Panc1 (cell line): ENCODE measurements at regions not wholly inside any gene's neighbourhood (a gene's known extent, or its start where the extent isn't known, plus 50 kb on each side); places are given as distances from the start of the nearest gene placed in this dataset.

Source experiments
- ATAC-seq: fragments of 200-7000 bp; cut with Tn5 transposase; 2 replicates; pipeline ENCODE4 v1.9.1; 2020; ENCODE audit warnings: mild to moderate bottlenecking, moderate library complexity
- BruUV-seq: library from RNA; stranded (reverse); fragments of 400-500 nt; replicated peaks from 2 replicates; lab custom pipeline; 2021; lab: Mats Ljungman, UMichigan
- CTCF ChIA-PET: fragments of 300-600 bp; sonication (Branson Sonifier 250); formaldehyde crosslinking; loops from one replicate; lab custom pipeline; 2022; ENCODE audit warnings: antibody characterized with exemption; lab: Charles Lee
- POLR2A ChIA-PET: fragments of 300-600 bp; sonication (Branson Sonifier 250); formaldehyde crosslinking; loops from one replicate; lab custom pipeline; 2022; ENCODE audit warnings: antibody characterized with exemption; lab: Charles Lee
- DNase-seq: peaks from one replicate; pipeline ENCODE4 v3.0.0-alpha.2; 2010; ENCODE audit warnings: low read depth, low spot score
- H3K27ac ChIP-seq: 2 replicates; pipeline ENCODE4 v1.5.1; 2011; ENCODE audit warnings: mild to moderate bottlenecking, low read length, inconsistent platforms
- H3K27me3 ChIP-seq: fragments of 200-500 bp; sonication (Bioruptor generic); 2 replicates; pipeline ENCODE4 v1.6.0; 2014; ENCODE audit warnings: low read length, inconsistent platforms; ENCODE audit not compliant: control insufficient read depth, insufficient read depth
- H3K36me3 ChIP-seq: fragments of 200-500 bp; sonication (Bioruptor generic); 2 replicates; pipeline ENCODE4 v1.5.1; 2014; ENCODE audit warnings: inconsistent platforms, mild to moderate bottlenecking, low read length, moderate library complexity; ENCODE audit not compliant: control insufficient read depth, insufficient read depth
- H3K4me1 ChIP-seq: 2 replicates; pipeline ENCODE4 v1.5.1; 2011; ENCODE audit warnings: inconsistent platforms, mild to moderate bottlenecking, low read length, moderate library complexity; ENCODE audit not compliant: control insufficient read depth, insufficient read depth
- H3K4me3 ChIP-seq, 2 experiments: 2 replicates each; pipeline ENCODE4 v1.5.1; 2011 to 2012; ENCODE audit warnings: low read depth in 2 of 2, low read length in 2 of 2, mild to moderate bottlenecking in 2 of 2, inconsistent platforms in 1 of 2, moderate library complexity in 1 of 2
- H3K9me3 ChIP-seq: fragments of 200-500 bp; sonication (Bioruptor generic); 2 replicates; pipeline ENCODE4 v1.5.1; 2014; ENCODE audit warnings: low read depth, mild to moderate bottlenecking, inconsistent platforms, low read length, moderate library complexity; ENCODE audit not compliant: control insufficient read depth, insufficient read depth
- CTCF ChIP-seq: fragments of 450-650 bp; IDR thresholded peaks from 2 replicates; pipeline ENCODE4 v1.5.1; 2017; ENCODE audit warnings: mild to moderate bottlenecking
- POLR2AphosphoS5 ChIP-seq: IDR thresholded peaks from 2 replicates; pipeline ENCODE4 v1.6.1; 2012; ENCODE audit warnings: mild to moderate bottlenecking, low read depth, low read length, moderate library complexity
- SIN3A ChIP-seq: IDR thresholded peaks from 2 replicates; pipeline ENCODE4 v1.6.1; 2012; ENCODE audit warnings: low read depth, mild to moderate bottlenecking, low read length, moderate library complexity, borderline replicate concordance; ENCODE audit not compliant: insufficient read depth
- TCF7L2 ChIP-seq: IDR thresholded peaks from 2 replicates; pipeline ENCODE4 v1.6.1; 2011; ENCODE audit warnings: mild to moderate bottlenecking, low read depth, low read length, inconsistent platforms
- in situ Hi-C: cut with HindIII; loops from 2 replicates; pipeline ENCODE4 v1.10.0; 2016; ENCODE audit warnings: low sequenced_read_pairs, low pct_unique_long_range_greater_than_20kb
- intact Hi-C: fragments of 100-400 bp; cut with micrococcal nuclease; formaldehyde crosslinking; loops from one replicate; pipeline ENCODE4 v1.10.0; 2022; ENCODE audit not compliant: unreplicated experiment
- TF ChIP-seq, protein P1 (sequence below), 2 experiments: IDR thresholded peaks; 2 replicates each; pipeline ENCODE4 v1.6.1; 2011 to 2012; ENCODE audit warnings: low read depth in 2 of 2, control low read depth in 1 of 2, low read length in 1 of 2, mild to moderate bottlenecking in 1 of 2, moderate library complexity in 1 of 2; ENCODE audit not compliant: insufficient read depth in 1 of 2

DNA sequence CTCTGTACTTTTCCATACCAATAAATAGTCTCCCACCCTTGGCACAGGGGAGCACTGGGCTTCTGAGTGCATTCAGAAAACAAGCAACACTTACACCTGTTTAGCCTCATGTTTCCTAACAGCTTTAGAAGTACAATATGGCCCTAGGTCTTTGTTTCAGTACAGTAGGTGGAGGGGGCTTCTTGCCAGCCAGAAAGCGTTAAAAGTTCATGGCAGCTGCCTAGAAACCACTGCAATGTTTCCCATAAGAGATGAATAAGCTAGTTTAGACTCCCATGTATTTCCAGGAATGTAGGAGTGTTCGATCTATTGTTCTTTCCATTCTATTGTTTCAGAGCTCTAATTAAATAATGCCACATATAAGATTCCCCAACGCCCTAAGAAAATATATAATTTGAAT is 444.8 kb downstream of the ARHGEF28 start:
- in situ Hi-C loops, result no loop called here
- ChIA-PET CTCF (no interaction called here), POLR2A (interaction anchor here (0.6 kb wide), 1 partner anchor 253 kb away, joined by 3 read pairs; no protein-coding TSS in a partner anchor)
- Histone ChIP-seq H3K36me3 (no peaks in the 10 kb centered on the region), H3K27me3 (no peaks in the 10 kb centered on the region), H3K27ac (no peak overlapping the region), H3K4me3 (no peak overlapping the region), H3K4me1 (peaks cover 13% of the 10 kb centered on the region), H3K9me3 (no peaks in the 10 kb centered on the region)
- DNase-seq, result no peak
- no peak for ATAC-seq
- intact Hi-C loops, result no loop called here
- TF ChIP-seq POLR2AphosphoS5 (no peak), CTCF (no peak), TCF7L2 (no peak), SIN3A (no peak)
- TF ChIP-seq, protein P1, sequence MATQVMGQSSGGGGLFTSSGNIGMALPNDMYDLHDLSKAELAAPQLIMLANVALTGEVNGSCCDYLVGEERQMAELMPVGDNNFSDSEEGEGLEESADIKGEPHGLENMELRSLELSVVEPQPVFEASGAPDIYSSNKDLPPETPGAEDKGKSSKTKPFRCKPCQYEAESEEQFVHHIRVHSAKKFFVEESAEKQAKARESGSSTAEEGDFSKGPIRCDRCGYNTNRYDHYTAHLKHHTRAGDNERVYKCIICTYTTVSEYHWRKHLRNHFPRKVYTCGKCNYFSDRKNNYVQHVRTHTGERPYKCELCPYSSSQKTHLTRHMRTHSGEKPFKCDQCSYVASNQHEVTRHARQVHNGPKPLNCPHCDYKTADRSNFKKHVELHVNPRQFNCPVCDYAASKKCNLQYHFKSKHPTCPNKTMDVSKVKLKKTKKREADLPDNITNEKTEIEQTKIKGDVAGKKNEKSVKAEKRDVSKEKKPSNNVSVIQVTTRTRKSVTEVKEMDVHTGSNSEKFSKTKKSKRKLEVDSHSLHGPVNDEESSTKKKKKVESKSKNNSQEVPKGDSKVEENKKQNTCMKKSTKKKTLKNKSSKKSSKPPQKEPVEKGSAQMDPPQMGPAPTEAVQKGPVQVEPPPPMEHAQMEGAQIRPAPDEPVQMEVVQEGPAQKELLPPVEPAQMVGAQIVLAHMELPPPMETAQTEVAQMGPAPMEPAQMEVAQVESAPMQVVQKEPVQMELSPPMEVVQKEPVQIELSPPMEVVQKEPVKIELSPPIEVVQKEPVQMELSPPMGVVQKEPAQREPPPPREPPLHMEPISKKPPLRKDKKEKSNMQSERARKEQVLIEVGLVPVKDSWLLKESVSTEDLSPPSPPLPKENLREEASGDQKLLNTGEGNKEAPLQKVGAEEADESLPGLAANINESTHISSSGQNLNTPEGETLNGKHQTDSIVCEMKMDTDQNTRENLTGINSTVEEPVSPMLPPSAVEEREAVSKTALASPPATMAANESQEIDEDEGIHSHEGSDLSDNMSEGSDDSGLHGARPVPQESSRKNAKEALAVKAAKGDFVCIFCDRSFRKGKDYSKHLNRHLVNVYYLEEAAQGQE (IDR thresholded peaks at IDR 0.05; ENCODE audit: insufficient read depth in 1 of 2, low read depth in 2 of 2, low read length in 1 of 2), result no peak
- BruUV-seq, result no TSS peak

DNA sequence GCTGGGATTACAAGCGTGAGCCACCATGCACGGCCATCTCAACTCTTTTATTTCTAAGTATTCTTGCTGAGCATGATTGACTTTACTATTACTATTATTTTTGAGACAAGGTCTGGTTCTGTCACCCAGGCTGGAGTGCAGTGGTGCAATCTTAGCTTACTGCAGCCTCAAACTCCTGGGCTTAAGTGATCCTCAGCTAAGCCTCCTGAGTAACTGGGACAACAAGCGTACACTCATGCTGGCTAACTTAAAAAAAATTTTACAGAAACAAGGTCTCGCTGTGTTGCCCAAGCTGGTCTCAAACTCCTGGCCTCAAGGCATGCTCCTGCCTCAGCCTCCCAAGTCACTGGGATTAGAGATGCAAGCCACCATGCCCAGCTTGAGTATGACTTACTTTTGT is 443.7 kb downstream of the ARHGEF28 start:
- no TSS peak for BruUV-seq
- Histone ChIP-seq H3K27ac (no peak overlapping the region), H3K36me3 (no peaks in the 10 kb centered on the region), H3K4me3 (no peak overlapping the region), H3K4me1 (peaks cover 13% of the 10 kb centered on the region), H3K9me3 (no peaks in the 10 kb centered on the region), H3K27me3 (no peaks in the 10 kb centered on the region)
- no peak for ATAC-seq
- intact Hi-C loops, result no loop called here
- DNase-seq, result no peak
- in situ Hi-C loops, result no loop called here
- POLR2A ChIA-PET, result no interaction called here
- CTCF ChIA-PET, result no interaction called here
- TF ChIP-seq POLR2AphosphoS5 (no peak), CTCF (no peak), TCF7L2 (no peak)
- TF ChIP-seq, protein P1 (IDR thresholded peaks at IDR 0.05; ENCODE audit: insufficient read depth in 1 of 2, low read depth in 2 of 2, low read length in 1 of 2), result no peak
